Neural progenitor cell (in vitro differentiated cells): ENCODE measurements at regions not wholly inside any gene's neighbourhood (a gene's known extent, or its start where the extent isn't known, plus 50 kb on each side); places are given as distances from the start of the nearest gene placed in this dataset.

Experiments used
- DNase-seq: peaks from one replicate; pipeline ENCODE4 v3.0.0-alpha.2; 2016; ENCODE audit warnings: low spot score
- H2AFZ ChIP-seq: fragments of 200-600 bp; sonication (generic); replicated peaks from 2 replicates; pipeline ENCODE4 v1.6.1; 2016; ENCODE audit warnings: antibody characterized with exemption
- H3F3A ChIP-seq: fragments of 200-600 bp; sonication (generic); 2 replicates; pipeline ENCODE4 v1.6.1; 2016; ENCODE audit warnings: antibody characterized with exemption, low read depth
- H3K27ac ChIP-seq: fragments of 200-600 bp; sonication (generic); 2 replicates; pipeline ENCODE4 v1.5.1; 2016; ENCODE audit warnings: mild to moderate bottlenecking
- H3K27me3 ChIP-seq: fragments of 200-600 bp; sonication (generic); 2 replicates; pipeline ENCODE4 v1.6.1; 2016; ENCODE audit warnings: mild to moderate bottlenecking, moderate library complexity
- H3K36me3 ChIP-seq: fragments of 200-600 bp; sonication (generic); 2 replicates; pipeline ENCODE4 v1.5.1; 2016
- H3K4me1 ChIP-seq: fragments of 200-600 bp; sonication (generic); 2 replicates; pipeline ENCODE4 v1.6.1; 2016; ENCODE audit warnings: mixed run types
- H3K4me2 ChIP-seq: fragments of 200-600 bp; sonication (generic); 2 replicates; pipeline ENCODE4 v1.6.1; 2016
- H3K4me3 ChIP-seq: fragments of 200-600 bp; sonication (generic); 2 replicates; pipeline ENCODE4 v1.5.1; 2016
- H3K79me2 ChIP-seq: fragments of 200-600 bp; sonication (generic); 2 replicates; pipeline ENCODE4 v1.6.1; 2016; ENCODE audit warnings: low read depth
- H3K9ac ChIP-seq: fragments of 200-600 bp; sonication (generic); 2 replicates; pipeline ENCODE4 v1.6.1; 2016
- H3K9me3 ChIP-seq: fragments of 200-600 bp; sonication (generic); 2 replicates; pipeline ENCODE4 v1.5.1; 2016; ENCODE audit warnings: low read depth
- H4K20me1 ChIP-seq: fragments of 200-600 bp; sonication (generic); 2 replicates; pipeline ENCODE4 v1.6.1; 2016; ENCODE audit warnings: low read depth
- H3K27ac Mint-ChIP-seq: 3 replicates; pipeline ENCODE4 v1.8.0; 2021; ENCODE audit warnings: mixed read lengths
- H3K27me3 Mint-ChIP-seq: 2 replicates; pipeline ENCODE4 v1.8.0; 2022; ENCODE audit warnings: low read depth, mild to moderate bottlenecking, inconsistent platforms, moderate library complexity, mixed read lengths; ENCODE audit not compliant: insufficient read depth
- H3K36me3 Mint-ChIP-seq: 3 replicates; pipeline ENCODE4 v1.8.0; 2021; ENCODE audit warnings: mixed read lengths
- H3K4me1 Mint-ChIP-seq: 3 replicates; pipeline ENCODE4 v1.8.0; 2021; ENCODE audit warnings: mixed read lengths
- H3K4me3 Mint-ChIP-seq: 3 replicates; pipeline ENCODE4 v1.8.0; 2021; ENCODE audit warnings: mild to moderate bottlenecking, moderate library complexity, mixed read lengths
- H3K9me3 Mint-ChIP-seq: 3 replicates; pipeline ENCODE4 v1.8.0; 2020; ENCODE audit warnings: mixed read lengths
- CTCF ChIP-seq: fragments of 200-600 bp; sonication (generic); IDR thresholded peaks from 2 replicates; pipeline ENCODE4 v1.5.1; 2017; ENCODE audit warnings: antibody characterized with exemption, mild to moderate bottlenecking
- EZH2 ChIP-seq: fragments of 200-600 bp; sonication (generic); IDR thresholded peaks from 2 replicates; pipeline ENCODE4 v1.6.1; 2017; ENCODE audit warnings: antibody characterized with exemption, mild to moderate bottlenecking, moderate library complexity
- EZH2phosphoT487 ChIP-seq: fragments of 200-600 bp; sonication (generic); IDR thresholded peaks from 2 replicates; pipeline ENCODE4 v1.6.1; 2017; ENCODE audit warnings: antibody characterized with exemption

GRCh38 chr6:79431537-79431933, 105.7 kb downstream of the LCA5 start:
- no peak overlapping the region for H3K4me2 ChIP-seq
- no peaks in the 10 kb centered on the region for H4K20me1 ChIP-seq
- H3F3A ChIP-seq, result no peaks in the 10 kb centered on the region
- H3K4me3 Mint-ChIP-seq, result no peak overlapping the region
- no peaks in the 10 kb centered on the region for H3K4me1 ChIP-seq
- no peak overlapping the region for H2AFZ ChIP-seq
- H3K4me3 ChIP-seq, result no peak overlapping the region
- H3K36me3 Mint-ChIP-seq, result no peaks in the 10 kb centered on the region
- no peak overlapping the region for H3K27ac Mint-ChIP-seq
- TF ChIP-seq CTCF (peak; percentile 47), EZH2 (no peak)
- no peaks in the 10 kb centered on the region for H3K4me1 Mint-ChIP-seq
- H3K9me3 ChIP-seq, result no peaks in the 10 kb centered on the region
- H3K9me3 Mint-ChIP-seq, result no peaks in the 10 kb centered on the region
- peak; percentile 57 for DNase-seq
- no peaks in the 10 kb centered on the region for H3K36me3 ChIP-seq
- H3K79me2 ChIP-seq, result no peaks in the 10 kb centered on the region
- peaks cover 4% of the 10 kb centered on the region for H3K27me3 Mint-ChIP-seq
- no peaks in the 10 kb centered on the region for H3K27me3 ChIP-seq
- no peak overlapping the region for H3K27ac ChIP-seq
- H3K9ac ChIP-seq, result no peak overlapping the region

GRCh38 chr6:79430913-79431536, 106.2 kb downstream of the LCA5 start:
- Histone ChIP-seq H4K20me1 (no peaks in the 10 kb centered on the region), H3K79me2 (no peaks in the 10 kb centered on the region), H3K4me1 (no peaks in the 10 kb centered on the region), H3F3A (no peaks in the 10 kb centered on the region), H3K9ac (no peak overlapping the region), H3K27ac (no peak overlapping the region), H3K9me3 (no peaks in the 10 kb centered on the region), H3K4me2 (no peak overlapping the region), H3K4me3 (no peak overlapping the region), H3K36me3 (no peaks in the 10 kb centered on the region), H3K27me3 (no peaks in the 10 kb centered on the region), H2AFZ (peak overlapping the region; percentile 51)
- Mint-ChIP-seq H3K9me3 (no peaks in the 10 kb centered on the region), H3K4me3 (no peak overlapping the region), H3K4me1 (no peaks in the 10 kb centered on the region), H3K27me3 (peaks cover 4% of the 10 kb centered on the region), H3K36me3 (no peaks in the 10 kb centered on the region), H3K27ac (no peak overlapping the region)
- no peak for DNase-seq
- TF ChIP-seq CTCF, result no peak
- no peak for TF ChIP-seq EZH2

- no peak overlapping the region for H2AFZ ChIP-seq
- H4K20me1 ChIP-seq, result no peaks in the 10 kb centered on the region
- H3K4me2 ChIP-seq, result no peak overlapping the region
- no peaks in the 10 kb centered on the region for H3K9me3 ChIP-seq
- H3K4me1 Mint-ChIP-seq, result no peaks in the 10 kb centered on the region
- H3K9ac ChIP-seq, result no peak overlapping the region
- H3K27me3 ChIP-seq, result no peaks in the 10 kb centered on the region
- TF ChIP-seq EZH2 (no peak), EZH2phosphoT487 (no peak), CTCF (no peak)
- no peak overlapping the region for H3K27ac Mint-ChIP-seq
- H3K27me3 Mint-ChIP-seq, result peaks cover 6% of the 10 kb centered on the region
- no peak overlapping the region for H3K27ac ChIP-seq
- no peak for DNase-seq
- H3K79me2 ChIP-seq, result no peaks in the 10 kb centered on the region
- H3K36me3 ChIP-seq, result no peaks in the 10 kb centered on the region
- no peaks in the 10 kb centered on the region for H3K36me3 Mint-ChIP-seq
- H3K4me3 Mint-ChIP-seq, result no peak overlapping the region
- no peaks in the 10 kb centered on the region for H3K9me3 Mint-ChIP-seq
- no peaks in the 10 kb centered on the region for H3F3A ChIP-seq
- no peaks in the 10 kb centered on the region for H3K4me1 ChIP-seq
- no peak overlapping the region for H3K4me3 ChIP-seq
These were observed 109.5 kb downstream of the LCA5 start for GRCh38 chr6:79427721-79428120.
